GM20000 (cell line): ENCODE measurements at regions not wholly inside any gene's neighbourhood (a gene's known extent, or its start where the extent isn't known, plus 50 kb on each side); places are given as distances from the start of the nearest gene placed in this dataset.
"Not testable (repeated sequence)": the region's sequence is repeated elsewhere in the genome, so short reads cannot be mapped to it uniquely, and the experiment has no call there.

Experiments
- DNase-seq: peaks from one replicate; pipeline ENCODE4 v3.0.0; 2012; ENCODE audit warnings: low spot score
- CTCF ChIP-seq: IDR thresholded peaks from 2 replicates; pipeline ENCODE4 v1.5.1; 2012; ENCODE audit warnings: mild to moderate bottlenecking, control low read depth; ENCODE audit errors: extremely low read depth, missing control alignments

DNA sequence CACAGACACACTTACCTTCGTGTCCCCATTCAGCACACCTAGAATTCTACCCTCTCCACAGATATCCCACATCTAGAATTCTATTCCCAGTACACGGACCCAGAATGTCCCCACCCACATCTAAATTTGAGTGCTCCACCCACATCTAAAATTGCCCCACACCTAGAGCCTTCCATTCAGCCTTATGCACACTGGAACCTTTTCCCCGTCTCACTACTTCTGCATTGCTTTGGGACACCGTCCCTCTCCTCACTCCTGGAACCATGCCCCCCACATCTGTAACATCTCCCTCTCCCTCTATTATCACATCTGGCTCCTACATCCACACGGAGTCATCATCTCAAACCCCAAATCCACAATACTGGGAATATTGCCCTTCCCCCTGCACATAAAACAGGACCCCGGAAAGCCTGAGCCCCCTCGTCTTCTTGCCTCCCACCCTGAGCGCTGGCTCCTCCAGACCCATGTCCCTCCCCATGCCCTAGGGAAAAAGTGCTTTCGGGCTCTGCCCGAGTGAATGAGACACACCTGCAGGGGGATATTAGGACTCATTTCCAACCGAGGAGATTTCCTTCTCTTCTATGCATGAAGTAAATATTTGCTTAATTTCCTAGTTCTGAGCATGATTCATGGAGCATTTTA is 125.8 kb upstream of the UNC5B start:
- no peak for TF ChIP-seq CTCF
- DNase-seq: no peak

- no peak for TF ChIP-seq CTCF
- no peak for DNase-seq
Measured at GRCh38 chr10:71087622-71088021, 124.7 kb upstream of the UNC5B start.

- no peak for TF ChIP-seq CTCF
- DNase-seq: no peak
Measured at GRCh38 chr10:71088054-71088453, 124.3 kb upstream of the UNC5B start.

DNA sequence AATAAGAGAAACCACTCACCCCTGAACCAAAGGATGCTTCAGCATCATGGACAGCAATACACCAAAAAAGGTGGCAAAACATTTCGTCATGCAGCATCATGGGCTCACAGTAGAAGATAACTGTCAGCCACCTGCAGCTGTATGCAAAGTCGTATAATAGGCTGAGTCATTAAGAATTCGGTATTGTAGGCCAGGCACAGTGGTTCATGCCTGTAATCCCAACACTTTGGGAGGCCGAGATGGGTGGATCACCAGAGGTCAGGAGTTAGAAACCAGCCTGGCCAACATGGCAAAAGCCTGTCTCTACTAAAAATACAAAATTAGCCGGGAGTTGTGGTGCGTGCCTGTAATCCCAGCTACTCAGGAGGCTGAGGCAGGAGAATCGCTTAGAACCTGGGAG is 123.8 kb upstream of the UNC5B start:
- DNase-seq: not testable (repeated sequence)

- DNase-seq: peak; percentile 2
- no peak for TF ChIP-seq CTCF
Measured at GRCh38 chr10:71089162-71089561, 123.2 kb upstream of the UNC5B start.

- TF ChIP-seq CTCF: no peak
- DNase-seq: no peak
Measured at GRCh38 chr10:71090330-71090729, 122.0 kb upstream of the UNC5B start.

- no peak for TF ChIP-seq CTCF
- no peak for DNase-seq
Measured at GRCh38 chr10:71090801-71091200, 121.6 kb upstream of the UNC5B start.

DNA sequence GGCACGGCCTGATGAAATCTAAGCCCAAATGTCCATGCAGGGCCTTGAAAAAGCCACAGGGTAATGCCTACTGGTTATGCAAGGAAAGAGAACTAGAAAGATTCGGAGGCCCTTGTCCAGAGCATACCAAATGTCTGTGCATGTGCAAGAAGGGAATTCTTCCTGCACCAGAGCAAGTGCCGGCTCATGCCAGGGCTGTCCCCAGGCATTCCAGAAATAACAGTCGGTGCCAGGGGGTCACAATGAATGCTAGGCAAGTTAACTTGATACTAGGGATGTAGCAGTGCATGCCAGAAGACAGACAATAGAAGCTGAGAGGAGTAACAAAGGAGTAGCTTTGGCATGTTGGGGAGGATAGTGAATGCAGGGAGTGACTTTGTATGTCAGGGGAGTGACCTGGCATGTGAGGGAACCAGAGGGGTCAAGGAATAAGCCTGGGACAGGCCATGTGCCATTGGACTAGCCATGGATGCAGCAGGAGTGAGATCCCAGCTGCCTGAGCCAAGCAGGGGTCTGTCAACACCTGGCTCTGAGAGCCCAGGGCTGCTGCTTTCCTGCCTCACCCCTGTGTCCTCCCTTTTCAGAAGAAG is 119.5 kb upstream of the UNC5B start:
- DNase-seq: no peak
- no peak for TF ChIP-seq CTCF
